ENCODE measurements at regions not wholly inside any gene's neighbourhood (a gene's known extent, or its start where the extent isn't known, plus 50 kb on each side); places are given as distances from the start of the nearest gene placed in this dataset.

DNA sequence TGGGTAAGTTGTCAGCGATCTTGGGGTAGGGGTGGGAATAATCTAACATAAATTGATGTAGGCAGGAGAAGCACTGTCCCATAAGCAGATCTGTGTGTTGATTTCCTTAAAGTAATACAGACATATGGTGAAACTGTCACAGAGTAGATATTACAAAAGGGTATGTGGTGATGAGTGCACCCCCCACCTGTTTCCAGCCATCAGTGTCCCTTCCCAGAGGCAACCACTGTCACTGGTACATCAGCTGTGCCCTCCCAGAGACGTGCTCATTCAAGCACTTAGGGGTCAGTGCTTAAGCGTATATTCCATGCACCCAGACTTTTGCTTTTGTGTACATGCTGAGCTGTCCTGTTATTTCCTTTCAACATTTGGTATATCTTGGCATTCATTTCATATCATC lies 94.3 kb upstream of the PITX1 start:
- TF ChIP-seq, protein P1, sequence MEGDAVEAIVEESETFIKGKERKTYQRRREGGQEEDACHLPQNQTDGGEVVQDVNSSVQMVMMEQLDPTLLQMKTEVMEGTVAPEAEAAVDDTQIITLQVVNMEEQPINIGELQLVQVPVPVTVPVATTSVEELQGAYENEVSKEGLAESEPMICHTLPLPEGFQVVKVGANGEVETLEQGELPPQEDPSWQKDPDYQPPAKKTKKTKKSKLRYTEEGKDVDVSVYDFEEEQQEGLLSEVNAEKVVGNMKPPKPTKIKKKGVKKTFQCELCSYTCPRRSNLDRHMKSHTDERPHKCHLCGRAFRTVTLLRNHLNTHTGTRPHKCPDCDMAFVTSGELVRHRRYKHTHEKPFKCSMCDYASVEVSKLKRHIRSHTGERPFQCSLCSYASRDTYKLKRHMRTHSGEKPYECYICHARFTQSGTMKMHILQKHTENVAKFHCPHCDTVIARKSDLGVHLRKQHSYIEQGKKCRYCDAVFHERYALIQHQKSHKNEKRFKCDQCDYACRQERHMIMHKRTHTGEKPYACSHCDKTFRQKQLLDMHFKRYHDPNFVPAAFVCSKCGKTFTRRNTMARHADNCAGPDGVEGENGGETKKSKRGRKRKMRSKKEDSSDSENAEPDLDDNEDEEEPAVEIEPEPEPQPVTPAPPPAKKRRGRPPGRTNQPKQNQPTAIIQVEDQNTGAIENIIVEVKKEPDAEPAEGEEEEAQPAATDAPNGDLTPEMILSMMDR (IDR thresholded peaks at IDR 0.05; ENCODE audit: low read depth, low read length, poor library complexity, severe bottlenecking) = no peak
- TF ChIP-seq EZH2phosphoT487 (IDR thresholded peaks at IDR 0.05; ENCODE audit: borderline replicate concordance, low read length) = no peak
